NCI-H748 (cell line): ENCODE measurements at regions not wholly inside any gene's neighbourhood (a gene's known extent, or its start where the extent isn't known, plus 50 kb on each side); places are given as distances from the start of the nearest gene placed in this dataset.
"Not testable (repeated sequence)": the region's sequence is repeated elsewhere in the genome, so short reads cannot be mapped to it uniquely, and the experiment has no call there.

ENCODE experiments used
- DNase-seq: peaks from one replicate; lab custom pipeline; 2025; ENCODE audit not compliant: unreplicated experiment; lab: John Stamatoyannopoulos, UW

- peak; percentile 24 for DNase-seq
Measured at GRCh38 chrX:83416273-83416672, 91.8 kb upstream of the POU3F4 start.

DNA sequence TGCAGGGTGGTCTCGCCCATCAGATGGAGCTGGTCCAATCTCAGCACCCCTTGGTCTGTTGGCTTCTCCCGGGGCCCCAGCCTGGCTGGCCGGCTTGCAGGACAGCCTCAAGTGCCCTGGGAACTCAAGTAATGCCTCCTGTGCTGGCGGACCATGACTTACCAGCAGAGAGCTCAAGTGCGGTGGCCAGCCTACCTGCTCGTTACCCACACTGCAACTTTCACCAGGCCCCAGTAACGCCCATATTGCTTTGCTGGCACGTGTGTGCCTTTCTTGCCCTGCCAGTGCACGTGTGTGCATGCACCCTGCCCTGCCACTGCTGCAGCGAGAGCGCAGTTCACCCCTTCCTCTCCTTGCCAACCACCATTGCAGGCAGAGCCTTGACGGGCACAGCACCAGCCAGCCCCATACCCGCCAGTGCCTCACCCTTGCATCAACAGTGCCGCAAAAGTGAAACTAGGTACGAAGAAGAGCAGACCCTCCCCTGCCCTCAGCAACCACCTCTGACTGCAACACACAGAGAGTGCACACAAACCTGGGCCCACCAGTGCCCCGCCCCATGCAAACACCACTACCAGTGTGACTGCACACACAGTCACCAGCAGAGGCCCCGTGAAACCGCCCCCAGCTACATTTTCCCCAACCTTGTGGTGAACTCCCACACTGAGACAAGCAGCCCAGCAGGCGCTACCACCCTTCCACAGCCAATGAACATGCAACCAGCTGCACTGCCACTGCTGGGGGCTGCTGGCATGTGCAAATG, 88.9 kb upstream of the POU3F4 start:
- peak; percentile 28 for DNase-seq

DNA sequence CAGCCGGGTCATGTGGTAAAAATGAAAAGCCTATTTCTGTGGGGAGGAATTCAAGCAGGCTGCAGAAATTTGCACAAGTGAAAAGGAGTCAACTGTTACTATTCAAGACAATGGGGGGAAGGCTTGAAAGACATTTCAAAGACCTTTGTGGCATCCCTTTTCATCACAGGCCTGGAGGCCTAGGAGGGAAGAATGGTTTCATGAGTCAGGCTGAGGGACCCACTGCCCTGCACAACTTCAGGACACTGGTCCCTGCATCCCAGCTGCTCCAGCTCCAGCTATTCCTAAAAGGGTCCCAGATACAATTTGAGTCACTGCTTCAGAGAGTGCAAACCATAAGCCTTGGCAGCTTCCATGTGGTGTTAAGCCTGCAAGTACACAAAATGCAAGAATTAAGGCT, 85.3 kb upstream of the POU3F4 start:
- DNase-seq, result no peak

GRCh38 chrX:83442552-83442951, 65.5 kb upstream of the POU3F4 start:
- not testable (repeated sequence) for DNase-seq

GRCh38 chrX:83446355-83446754, 61.7 kb upstream of the POU3F4 start:
- DNase-seq, result no peak
